WTC11 (cell line): ENCODE measurements at regions not wholly inside any gene's neighbourhood (a gene's known extent, or its start where the extent isn't known, plus 50 kb on each side); places are given as distances from the start of the nearest gene placed in this dataset.

Experiments used
- ETV6 ChIP-seq: sonication (generic); formaldehyde crosslinking; IDR thresholded peaks from 2 replicates; pipeline ENCODE4 v1.8.1; 2022; ENCODE audit warnings: mild to moderate bottlenecking, missing genetic modification reagents
- MXD4 ChIP-seq: fragments of 250-450 bp; sonication (Bioruptor Pico); IDR thresholded peaks from 2 replicates; pipeline ENCODE4 v1.8.0; 2021; ENCODE audit warnings: mild to moderate bottlenecking, moderate library complexity, borderline replicate concordance
- NR3C1 ChIP-seq: sonication (generic); formaldehyde crosslinking; conservative IDR thresholded peaks from 2 replicates; pipeline ENCODE4 v1.8.1; 2023; ENCODE audit warnings: low read depth, mild to moderate bottlenecking, missing genetic modification reagents
- ZBTB21 ChIP-seq: sonication (generic); formaldehyde crosslinking; IDR thresholded peaks from 2 replicates; pipeline ENCODE4 v1.8.1; 2023; ENCODE audit warnings: mild to moderate bottlenecking, missing genetic modification reagents, borderline replicate concordance
- TF ChIP-seq, protein P1 (sequence below): fragments of 200-600 bp; IDR thresholded peaks from 2 replicates; pipeline ENCODE4 v1.8.0; 2022; ENCODE audit warnings: antibody characterized with exemption
- TF ChIP-seq, protein P2 (sequence below): sonication (generic); formaldehyde crosslinking; IDR thresholded peaks from 2 replicates; pipeline ENCODE4 v1.8.1; 2023; ENCODE audit warnings: mild to moderate bottlenecking, missing genetic modification reagents, moderate library complexity

DNA sequence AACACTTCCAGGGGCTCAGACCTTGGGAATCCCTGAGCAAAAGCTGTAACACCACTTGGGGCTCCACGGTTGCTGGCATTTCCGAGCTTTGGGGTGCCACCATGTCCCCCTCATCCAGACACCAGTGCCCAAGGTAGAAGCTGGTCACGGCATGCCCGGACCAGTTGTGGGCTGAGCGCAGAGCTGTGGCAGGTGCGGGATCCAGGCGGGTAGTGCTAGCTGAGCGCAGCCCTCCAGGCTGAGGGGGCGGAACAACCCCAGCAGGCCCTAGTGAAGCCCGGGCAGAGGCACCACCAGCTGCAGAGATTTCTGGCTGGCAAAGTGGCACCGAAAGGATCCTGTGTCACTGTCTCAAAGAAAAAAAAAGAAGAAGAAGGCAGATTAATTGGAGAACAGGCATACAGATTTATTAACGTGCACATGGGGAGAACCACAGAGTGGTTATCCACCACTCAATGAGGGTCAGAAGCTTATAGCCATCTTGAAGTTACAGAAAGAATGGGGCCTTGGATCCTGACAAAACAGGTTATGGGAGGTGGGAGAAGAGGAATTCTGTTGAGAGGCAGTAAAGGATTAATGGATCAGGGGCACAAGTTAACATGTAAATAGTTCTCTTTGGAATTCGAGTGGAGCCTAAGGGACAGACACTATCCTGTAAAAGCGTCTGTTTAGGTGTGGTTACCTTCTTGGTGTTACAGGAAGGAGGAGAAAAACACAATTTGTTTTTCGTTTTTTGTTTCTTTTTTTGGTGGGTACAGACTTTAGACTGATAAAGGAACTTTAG is 107.5 kb downstream of the CD24 start:
- TF ChIP-seq, protein P1, sequence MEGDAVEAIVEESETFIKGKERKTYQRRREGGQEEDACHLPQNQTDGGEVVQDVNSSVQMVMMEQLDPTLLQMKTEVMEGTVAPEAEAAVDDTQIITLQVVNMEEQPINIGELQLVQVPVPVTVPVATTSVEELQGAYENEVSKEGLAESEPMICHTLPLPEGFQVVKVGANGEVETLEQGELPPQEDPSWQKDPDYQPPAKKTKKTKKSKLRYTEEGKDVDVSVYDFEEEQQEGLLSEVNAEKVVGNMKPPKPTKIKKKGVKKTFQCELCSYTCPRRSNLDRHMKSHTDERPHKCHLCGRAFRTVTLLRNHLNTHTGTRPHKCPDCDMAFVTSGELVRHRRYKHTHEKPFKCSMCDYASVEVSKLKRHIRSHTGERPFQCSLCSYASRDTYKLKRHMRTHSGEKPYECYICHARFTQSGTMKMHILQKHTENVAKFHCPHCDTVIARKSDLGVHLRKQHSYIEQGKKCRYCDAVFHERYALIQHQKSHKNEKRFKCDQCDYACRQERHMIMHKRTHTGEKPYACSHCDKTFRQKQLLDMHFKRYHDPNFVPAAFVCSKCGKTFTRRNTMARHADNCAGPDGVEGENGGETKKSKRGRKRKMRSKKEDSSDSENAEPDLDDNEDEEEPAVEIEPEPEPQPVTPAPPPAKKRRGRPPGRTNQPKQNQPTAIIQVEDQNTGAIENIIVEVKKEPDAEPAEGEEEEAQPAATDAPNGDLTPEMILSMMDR: no peak
- TF ChIP-seq MXD4 (CRISPR knock-in tag) (no peak), ETV6 (no peak), NR3C1 (no peak), ZBTB21 (CRISPR knock-in tag) (no peak)
- TF ChIP-seq, protein P2, sequence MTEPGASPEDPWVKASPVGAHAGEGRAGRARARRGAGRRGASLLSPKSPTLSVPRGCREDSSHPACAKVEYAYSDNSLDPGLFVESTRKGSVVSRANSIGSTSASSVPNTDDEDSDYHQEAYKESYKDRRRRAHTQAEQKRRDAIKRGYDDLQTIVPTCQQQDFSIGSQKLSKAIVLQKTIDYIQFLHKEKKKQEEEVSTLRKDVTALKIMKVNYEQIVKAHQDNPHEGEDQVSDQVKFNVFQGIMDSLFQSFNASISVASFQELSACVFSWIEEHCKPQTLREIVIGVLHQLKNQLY (CRISPR knock-in tag): no peak
